ENCODE measurements at regions not wholly inside any gene's neighbourhood (a gene's known extent, or its start where the extent isn't known, plus 50 kb on each side); places are given as distances from the start of the nearest gene placed in this dataset.
"Not testable (repeated sequence)": the region's sequence is repeated elsewhere in the genome, so short reads cannot be mapped to it uniquely, and the experiment has no call there.

DNA sequence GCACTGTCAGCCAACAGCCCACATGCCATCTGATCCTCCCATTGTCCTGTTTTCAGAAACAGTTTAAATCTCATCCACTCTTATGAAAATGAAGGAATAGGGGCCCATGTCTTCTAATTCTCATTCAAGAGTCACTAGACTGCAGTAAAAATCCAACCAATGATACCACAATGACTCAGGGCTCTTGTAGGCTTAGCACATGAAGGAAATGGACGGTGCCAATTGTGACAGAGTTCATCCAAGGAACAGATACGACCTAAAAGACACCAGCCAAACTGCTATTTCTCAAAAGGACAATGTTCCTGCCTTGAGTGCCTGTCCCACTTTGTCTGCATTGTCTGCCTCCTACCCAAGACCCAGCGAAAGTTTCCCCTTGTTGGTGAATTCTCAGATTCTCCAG, 204.8 kb upstream of the COX10 start:
- DNase-seq (ENCODE audit: low read depth in 2 of 2): no peak

- no peak for DNase-seq (ENCODE audit: low read depth in 2 of 2)
Observed at GRCh38 chr17:13865650-13866049, 203.7 kb upstream of the COX10 start.

DNA sequence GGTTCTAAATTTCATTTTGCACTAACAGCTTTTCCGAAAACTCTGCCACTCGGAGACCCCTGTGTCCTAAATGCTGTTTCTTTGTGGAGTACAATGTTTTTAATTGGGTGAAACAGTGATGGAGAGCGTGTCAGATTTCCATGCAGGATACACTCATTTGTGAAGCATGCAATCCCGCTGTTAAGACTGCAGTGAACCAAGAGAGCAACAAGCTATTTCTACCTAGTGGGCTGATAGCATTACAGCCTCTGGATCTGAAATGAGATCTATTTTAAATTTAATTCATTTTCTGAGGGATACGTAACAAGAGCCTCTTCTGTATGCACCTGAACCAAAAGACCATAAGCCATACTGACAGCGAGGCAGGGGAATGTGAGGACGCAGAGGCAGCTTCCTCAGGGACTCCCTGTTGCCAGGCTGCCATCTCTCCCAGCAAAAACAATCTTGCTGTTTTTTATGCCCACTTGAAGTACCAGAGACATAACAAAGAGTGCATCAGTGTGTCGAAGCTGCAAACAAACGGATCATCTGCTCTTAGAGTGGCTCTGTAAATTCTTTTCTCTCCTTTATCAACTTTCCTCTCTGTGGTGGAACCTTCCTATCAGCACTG, 199.9 kb upstream of the COX10 start:
- DNase-seq (ENCODE audit: low read depth in 2 of 2): no peak

GRCh38 chr17:13871261-13871660, 198.0 kb upstream of the COX10 start:
- DNase-seq (ENCODE audit: low read depth in 2 of 2): no peak

DNA sequence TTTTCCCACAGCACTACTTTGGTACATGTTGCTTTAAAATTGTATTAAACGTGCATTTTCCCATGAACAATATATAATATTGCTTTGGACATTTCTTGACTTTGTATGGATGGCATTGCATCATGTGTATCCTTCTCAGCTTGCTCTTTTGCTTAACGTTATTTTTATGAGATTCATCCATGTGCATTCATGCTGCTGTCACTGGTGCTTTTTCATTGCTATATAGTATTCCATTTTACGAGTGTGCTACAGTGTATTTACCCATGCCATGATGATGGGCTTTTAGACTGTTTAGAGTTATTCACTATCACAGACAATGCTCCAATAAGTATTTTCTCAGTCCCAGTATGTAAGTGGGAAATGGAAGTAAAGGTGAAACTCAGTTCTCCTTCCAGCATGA, 195.2 kb upstream of the COX10 start:
- DNase-seq (ENCODE audit: low read depth in 2 of 2): no peak

GRCh38 chr17:13874817-13875216, 194.5 kb upstream of the COX10 start:
- no peak for DNase-seq (ENCODE audit: low read depth in 2 of 2)

- no peak for DNase-seq (ENCODE audit: low read depth in 2 of 2)
Observed at GRCh38 chr17:13879961-13880466, 189.3 kb upstream of the COX10 start.

DNA sequence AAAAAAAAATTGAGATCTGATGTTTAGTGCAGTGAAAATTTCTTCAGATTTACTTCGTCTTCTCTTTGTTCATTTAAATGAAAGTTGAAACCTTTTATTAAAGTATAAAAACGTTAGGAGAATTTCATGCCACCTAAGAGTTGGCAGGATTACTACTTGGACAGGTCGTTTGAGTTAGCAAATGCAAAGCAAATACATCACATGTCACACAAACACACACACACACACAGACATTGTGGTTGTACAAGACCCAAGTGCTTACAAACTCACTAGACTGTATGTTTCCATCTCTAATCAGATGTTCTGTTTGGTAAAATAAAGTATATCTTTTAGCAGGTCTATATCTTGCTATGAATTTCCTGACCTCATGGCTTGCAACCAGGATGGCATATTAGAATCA, 185.6 kb upstream of the COX10 start:
- no peak for DNase-seq (ENCODE audit: low read depth in 2 of 2)

DNA sequence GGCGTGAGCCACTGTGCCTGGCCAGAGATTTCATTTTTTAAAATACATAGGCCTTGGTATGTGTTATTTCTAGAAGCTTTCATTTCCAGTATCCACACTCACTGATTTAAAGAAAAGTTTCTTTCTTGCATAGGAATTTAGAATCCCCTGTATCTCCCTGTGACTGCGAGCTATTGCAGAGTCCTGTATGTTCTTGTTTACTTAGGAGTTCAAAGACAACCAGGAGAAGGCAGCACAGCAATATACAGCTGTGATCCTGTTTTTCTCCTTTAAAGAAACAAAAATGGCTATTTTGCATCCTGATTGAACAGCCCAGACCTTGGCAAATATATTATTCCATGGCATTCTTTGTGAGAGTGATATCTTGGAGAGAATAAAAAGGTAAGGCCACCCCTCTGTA, 185.0 kb upstream of the COX10 start:
- DNase-seq (ENCODE audit: low read depth in 2 of 2): no peak

GRCh38 chr17:13885550-13885949, 183.8 kb upstream of the COX10 start:
- no peak for DNase-seq (ENCODE audit: low read depth in 2 of 2)

GRCh38 chr17:13885953-13886889, 183.1 kb upstream of the COX10 start:
- no peak for DNase-seq (ENCODE audit: low read depth in 2 of 2)

- no peak for DNase-seq (ENCODE audit: low read depth in 2 of 2)
Observed at GRCh38 chr17:13888056-13888609, 181.2 kb upstream of the COX10 start.

- not testable (repeated sequence) for DNase-seq (ENCODE audit: low read depth in 2 of 2)
Observed at GRCh38 chr17:13908971-13909370, 160.3 kb upstream of the COX10 start.

DNA sequence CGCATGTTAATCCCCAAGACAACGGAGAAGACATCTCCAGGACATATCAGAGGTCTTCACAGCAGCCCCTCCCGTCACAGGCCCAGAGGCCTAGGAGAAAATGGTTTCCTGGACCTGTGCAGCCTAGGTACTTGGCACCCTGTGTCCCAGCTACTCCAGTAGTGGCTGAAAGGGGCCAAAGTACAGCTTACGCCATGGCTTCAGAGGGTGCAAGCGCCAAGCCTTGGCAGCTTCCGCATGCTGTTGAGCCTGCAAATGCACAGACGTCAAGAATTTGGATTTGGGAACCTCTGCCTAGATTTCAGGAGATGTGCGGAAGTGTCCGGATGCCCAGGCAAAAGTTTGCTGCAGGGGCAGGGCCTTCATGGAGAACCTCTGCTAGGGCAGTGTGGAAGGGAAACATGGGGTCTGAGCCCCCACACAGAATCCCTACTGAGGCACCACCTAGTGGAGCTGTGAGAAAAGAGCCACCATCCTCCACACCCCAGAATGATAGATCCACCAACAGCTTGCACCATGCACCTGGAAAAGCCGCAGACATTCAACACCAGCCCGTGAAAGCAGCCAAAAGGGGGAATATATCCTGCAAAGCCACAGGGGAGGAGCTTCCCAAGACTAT, 159.3 kb upstream of the COX10 start:
- no peak for DNase-seq (ENCODE audit: low read depth in 2 of 2)

GRCh38 chr17:13917634-13918033, 151.7 kb upstream of the COX10 start:
- DNase-seq (ENCODE audit: low read depth in 2 of 2): no peak

DNA sequence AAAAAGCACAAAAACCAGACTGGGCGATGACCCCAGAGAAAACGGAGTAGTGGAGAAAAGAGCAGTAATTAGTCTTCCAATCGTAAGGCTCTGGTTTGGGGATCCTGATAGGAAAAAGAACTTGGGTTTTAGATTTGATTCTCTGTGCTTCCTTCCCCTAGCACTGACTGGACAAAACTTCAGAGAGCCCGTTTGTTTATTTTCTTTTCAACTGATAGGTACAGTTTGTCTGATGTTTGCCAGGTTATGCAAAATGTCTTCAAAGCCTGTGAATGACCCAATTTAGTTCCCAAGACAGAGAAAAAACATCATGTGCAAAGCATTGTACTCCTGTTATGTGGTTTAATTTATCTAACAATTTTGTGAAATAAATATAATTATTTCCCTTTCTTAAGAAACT, 151.1 kb upstream of the COX10 start:
- no peak for DNase-seq (ENCODE audit: low read depth in 2 of 2)

- no peak for DNase-seq (ENCODE audit: low read depth in 2 of 2)
Observed at GRCh38 chr17:13919818-13920217, 149.5 kb upstream of the COX10 start.

DNA sequence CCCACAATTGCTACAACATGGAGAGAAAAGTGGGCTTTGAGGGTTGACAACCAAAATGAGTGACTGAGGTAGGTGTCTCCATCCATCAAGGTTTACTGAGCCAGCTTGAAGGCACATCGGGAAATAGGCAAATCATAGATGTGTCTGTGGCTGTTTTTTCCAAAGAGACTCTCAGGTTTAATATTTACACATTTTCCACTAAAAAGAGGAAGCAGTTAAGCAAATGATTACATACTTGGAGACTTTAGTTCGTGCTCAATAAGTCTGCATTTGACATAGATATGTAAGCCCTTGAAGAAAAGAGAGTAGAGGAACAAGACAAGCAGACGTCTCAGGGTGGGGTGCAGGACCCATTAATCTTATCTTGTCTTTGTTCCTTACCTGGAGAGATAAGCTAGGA, 148.9 kb upstream of the COX10 start:
- DNase-seq (ENCODE audit: low read depth in 2 of 2): no peak

DNA sequence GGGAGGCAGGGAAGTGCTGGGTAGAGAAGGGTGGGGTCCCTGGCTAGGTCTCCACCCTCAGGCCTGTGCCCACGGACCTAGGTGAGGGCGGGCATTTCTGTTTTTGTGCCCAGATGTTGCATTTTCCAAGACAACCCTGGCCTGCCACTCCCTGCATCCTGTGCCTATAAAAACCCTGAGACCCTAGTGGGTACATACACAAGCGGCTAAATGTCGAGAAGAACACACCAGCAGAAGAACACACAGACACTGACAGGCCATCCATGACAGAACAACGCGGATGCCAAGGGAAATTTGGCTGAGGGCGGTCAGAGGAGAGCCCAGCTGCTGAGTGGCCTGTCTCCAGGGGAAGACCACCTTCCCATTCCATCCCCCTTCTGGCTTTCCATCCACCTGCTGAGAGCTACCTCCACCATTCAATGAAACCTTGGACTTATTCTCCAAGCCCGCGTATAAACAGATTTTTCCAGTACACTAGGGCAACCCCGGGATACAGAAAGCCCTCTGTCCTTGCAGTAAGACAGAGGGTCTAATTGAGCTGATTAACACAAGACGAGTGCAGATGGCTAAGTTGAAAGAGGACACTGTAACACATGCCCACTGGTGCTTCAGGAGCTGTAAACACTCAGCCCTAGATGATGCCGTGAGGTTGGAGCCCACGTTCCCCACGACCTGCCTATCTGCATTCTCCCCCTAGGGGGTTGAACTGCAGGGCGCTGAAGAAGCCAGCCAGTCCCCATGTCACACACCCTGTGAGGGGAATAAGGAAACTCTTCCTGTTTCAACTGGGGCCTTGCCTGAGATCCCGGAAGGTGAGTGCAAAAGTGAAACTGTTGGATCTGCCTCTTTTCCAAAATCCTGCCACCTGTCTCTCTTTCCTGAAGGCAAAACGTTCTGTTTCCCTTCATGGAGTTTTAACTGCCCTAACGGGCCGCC, 147.2 kb upstream of the COX10 start:
- no peak for DNase-seq (ENCODE audit: low read depth in 2 of 2)

DNA sequence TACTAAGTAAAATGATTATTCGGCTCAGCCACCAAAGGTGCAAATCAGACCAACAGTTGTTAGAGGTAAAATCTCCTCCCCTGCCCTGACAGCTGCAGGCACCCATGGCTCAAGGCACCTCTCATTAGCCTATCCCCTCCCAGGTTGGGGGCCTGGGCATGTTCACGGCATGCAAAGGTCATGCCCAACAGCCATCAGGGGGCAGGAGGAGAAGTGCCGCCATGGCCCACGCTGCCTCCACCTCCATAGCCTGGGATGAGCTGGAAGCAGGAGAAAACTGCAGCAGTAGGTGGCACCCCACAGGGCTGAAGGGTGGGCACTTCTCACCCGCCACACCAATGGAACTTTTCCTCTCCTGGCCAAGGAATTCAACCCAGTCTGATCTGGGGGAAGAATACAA, 146.4 kb upstream of the COX10 start:
- DNase-seq (ENCODE audit: low read depth in 2 of 2): no peak

DNA sequence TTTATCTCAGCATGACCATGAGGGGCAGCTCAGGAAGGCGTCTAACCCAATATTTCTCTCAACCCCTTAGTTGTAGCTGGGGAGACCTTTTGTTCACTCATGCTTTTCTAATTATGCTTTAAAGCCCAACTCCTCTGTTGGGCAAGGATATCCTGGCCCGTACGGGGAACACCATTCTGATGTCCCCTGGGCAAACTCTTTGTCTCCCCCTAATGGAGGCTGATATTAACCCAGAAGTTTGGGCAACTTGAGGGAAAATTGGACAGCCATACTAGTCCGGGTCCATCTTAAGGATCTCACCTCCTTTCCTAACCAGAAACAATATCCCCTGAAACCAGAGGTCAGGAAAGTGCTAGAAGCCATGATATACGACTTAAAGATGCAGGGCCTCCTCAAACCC, 143.7 kb upstream of the COX10 start:
- no peak for DNase-seq (ENCODE audit: low read depth in 2 of 2)

All from stimulated activated CD8-positive, alpha-beta memory T cell treated with anti-CD3 and anti-CD28 coated beads, Interleukin-7, amount 100 ng/mL, for 4 hours (primary cell).